Astrocyte (in vitro differentiated cells and primary cell): ENCODE measurements at regions not wholly inside any gene's neighbourhood (a gene's known extent, or its start where the extent isn't known, plus 50 kb on each side); places are given as distances from the start of the nearest gene placed in this dataset.

Source experiments
- CTCF ChIP-seq: IDR thresholded peaks from 2 replicates; pipeline ENCODE4 v1.5.1; 2011; ENCODE audit warnings: low read depth, mild to moderate bottlenecking, inconsistent platforms, low read length, moderate library complexity; ENCODE audit not compliant: insufficient read depth
- EZH2 ChIP-seq: IDR thresholded peaks from 2 replicates; pipeline ENCODE4 v1.6.1; 2012; ENCODE audit warnings: mild to moderate bottlenecking, low read length, inconsistent platforms; ENCODE audit not compliant: insufficient read depth

- TF ChIP-seq CTCF = no peak
- TF ChIP-seq EZH2 = no peak
These were observed 715.8 kb upstream of the SOX11 start for GRCh38 chr2:4976407-4976806.
